MCF 10A (cell line): ENCODE measurements at regions not wholly inside any gene's neighbourhood (a gene's known extent, or its start where the extent isn't known, plus 50 kb on each side); places are given as distances from the start of the nearest gene placed in this dataset.

Experiments
- BruUV-seq: library from RNA; stranded (reverse); fragments of 400-500 nt; replicated peaks from 2 replicates; lab custom pipeline; 2021; lab: Mats Ljungman, UMichigan
- CTCF ChIA-PET: fragments of 300-600 bp; sonication (Branson Sonifier 250); formaldehyde crosslinking; extraction: SDS; loops from one replicate; lab custom pipeline; 2021; ENCODE audit warnings: antibody characterized with exemption, inconsistent platforms; lab: Yijun Ruan, JAX
- POLR2A ChIA-PET: fragments of 300-600, 350-650 bp; sonication (Branson Sonifier 250); formaldehyde crosslinking; extraction: SDS; loops from one replicate; lab custom pipeline; 2020; ENCODE audit warnings: antibody characterized with exemption, inconsistent platforms; lab: Yijun Ruan, JAX
- DNase-seq: peaks from one replicate; pipeline ENCODE4 v3.0.0-alpha.2; 2018; ENCODE audit not compliant: unreplicated experiment
- H3K27ac Mint-ChIP-seq: one replicate; pipeline ENCODE4 v1.8.0; 2022; ENCODE audit warnings: mild to moderate bottlenecking, low read depth, mixed read lengths; ENCODE audit not compliant: unreplicated experiment
- H3K27me3 Mint-ChIP-seq: one replicate; pipeline ENCODE4 v1.8.0; 2022; ENCODE audit warnings: mixed read lengths; ENCODE audit not compliant: insufficient read depth, unreplicated experiment
- H3K36me3 Mint-ChIP-seq: one replicate; pipeline ENCODE4 v1.8.0; 2022; ENCODE audit warnings: mild to moderate bottlenecking, moderate library complexity, mixed read lengths; ENCODE audit not compliant: insufficient read depth, unreplicated experiment
- H3K4me1 Mint-ChIP-seq: one replicate; pipeline ENCODE4 v1.8.0; 2022; ENCODE audit warnings: mixed read lengths; ENCODE audit not compliant: insufficient read depth, unreplicated experiment
- H3K4me3 Mint-ChIP-seq: one replicate; pipeline ENCODE4 v1.8.0; 2022; ENCODE audit warnings: mild to moderate bottlenecking, moderate library complexity, mixed read lengths; ENCODE audit not compliant: unreplicated experiment
- H3K9me3 Mint-ChIP-seq: one replicate; pipeline ENCODE4 v1.8.0; 2022; ENCODE audit warnings: mixed read lengths; ENCODE audit not compliant: unreplicated experiment
- CTCF ChIP-seq: fragments of 200-600 bp; IDR thresholded peaks from one replicate; pipeline ENCODE4 v1.8.0; 2022; ENCODE audit warnings: antibody characterized with exemption, mild to moderate bottlenecking; ENCODE audit not compliant: unreplicated experiment
- intact Hi-C: fragments of 100-400 bp; cut with micrococcal nuclease; formaldehyde crosslinking; loops from 2 replicates; pipeline ENCODE4 v1.14.1; 2022

- no peaks in the 10 kb centered on the region for H3K36me3 Mint-ChIP-seq
- BruUV-seq, result no TSS peak
- ChIA-PET POLR2A (no interaction called here), CTCF (no interaction called here)
- H3K4me1 Mint-ChIP-seq, result no peaks in the 10 kb centered on the region
- no peaks in the 10 kb centered on the region for H3K9me3 Mint-ChIP-seq
- no peak for TF ChIP-seq CTCF
- no peak overlapping the region for H3K4me3 Mint-ChIP-seq
- no peak for DNase-seq
- H3K27me3 Mint-ChIP-seq, result no peaks in the 10 kb centered on the region
- H3K27ac Mint-ChIP-seq, result no peak overlapping the region
- intact Hi-C loops, result no loop called here
Measured at GRCh38 chr5:74112372-74113195, 486.6 kb downstream of the ARHGEF28 start.

GRCh38 chr5:74111764-74112163 lies 485.8 kb downstream of the ARHGEF28 start:
- ChIA-PET CTCF (no interaction called here), POLR2A (no interaction called here)
- Mint-ChIP-seq H3K27ac (no peak overlapping the region), H3K27me3 (no peaks in the 10 kb centered on the region), H3K9me3 (no peaks in the 10 kb centered on the region), H3K4me1 (no peaks in the 10 kb centered on the region), H3K4me3 (no peak overlapping the region), H3K36me3 (no peaks in the 10 kb centered on the region)
- DNase-seq, result no peak
- BruUV-seq, result no TSS peak
- TF ChIP-seq CTCF, result no peak
- intact Hi-C loops, result no loop called here

GRCh38 chr5:74109344-74109743 lies 483.3 kb downstream of the ARHGEF28 start:
- intact Hi-C loops, result no loop called here
- Mint-ChIP-seq H3K27me3 (no peaks in the 10 kb centered on the region), H3K4me1 (peaks cover 12% of the 10 kb centered on the region), H3K9me3 (no peaks in the 10 kb centered on the region), H3K4me3 (no peak overlapping the region), H3K27ac (no peak overlapping the region), H3K36me3 (no peaks in the 10 kb centered on the region)
- no TSS peak for BruUV-seq
- POLR2A ChIA-PET, result no interaction called here
- DNase-seq, result no peak
- TF ChIP-seq CTCF, result no peak
- CTCF ChIA-PET, result no interaction called here

GRCh38 chr5:74107899-74108298 lies 481.9 kb downstream of the ARHGEF28 start:
- no peak for DNase-seq
- ChIA-PET POLR2A (no interaction called here), CTCF (interaction anchor here (0.6 to 1.6 kb wide), 2 partner anchors 11 to 534 kb away, joined by 3 read pairs; no protein-coding TSS in a partner anchor)
- no TSS peak for BruUV-seq
- Mint-ChIP-seq H3K9me3 (no peaks in the 10 kb centered on the region), H3K27ac (no peak overlapping the region), H3K27me3 (no peaks in the 10 kb centered on the region), H3K36me3 (no peaks in the 10 kb centered on the region), H3K4me1 (peaks cover 19% of the 10 kb centered on the region), H3K4me3 (no peak overlapping the region)
- no peak for TF ChIP-seq CTCF
- intact Hi-C loops, result no loop called here
